SU-DHL-6 (cell line): ENCODE measurements at regions not wholly inside any gene's neighbourhood (a gene's known extent, or its start where the extent isn't known, plus 50 kb on each side); places are given as distances from the start of the nearest gene placed in this dataset.

ENCODE experiments used
- H2AFZ ChIP-seq: fragments of 200-600 bp; sonication (generic); 2 replicates; pipeline ENCODE4 v1.6.1; 2014; ENCODE audit warnings: low read depth, mild to moderate bottlenecking, moderate library complexity, mixed read lengths, antibody characterized with exemption, low read length; ENCODE audit not compliant: severe bottlenecking
- H3F3A ChIP-seq: fragments of 200-600 bp; shearing (Covaris generic); 2 replicates; pipeline ENCODE4 v1.6.0; 2016; ENCODE audit warnings: antibody characterized with exemption, mild to moderate bottlenecking; ENCODE audit not compliant: insufficient read depth
- H3K27ac ChIP-seq: fragments of 200-600 bp; sonication (generic); 2 replicates; pipeline ENCODE4 v1.5.1; 2016; ENCODE audit warnings: low read depth, mild to moderate bottlenecking, low read length, moderate library complexity, mixed read lengths
- H3K27me3 ChIP-seq: fragments of 200-600 bp; sonication (generic), shearing (Covaris generic); 2 replicates; pipeline ENCODE4 v1.6.0; 2014; ENCODE audit warnings: mild to moderate bottlenecking, low read length
- H3K36me3 ChIP-seq: fragments of 200-600 bp; sonication (generic); 2 replicates; pipeline ENCODE4 v1.6.1; 2014; ENCODE audit warnings: mild to moderate bottlenecking, low read length, mixed read lengths
- H3K4me2 ChIP-seq: fragments of 300-600, 200-600 bp; shearing (Covaris generic), sonication (generic); 2 replicates; pipeline ENCODE4 v1.6.0; 2014; ENCODE audit warnings: low read length, low read depth, mild to moderate bottlenecking; ENCODE audit not compliant: poor library complexity, severe bottlenecking
- H3K4me3 ChIP-seq: fragments of 200-600 bp; sonication (generic); 2 replicates; pipeline ENCODE4 v1.5.1; 2014; ENCODE audit warnings: antibody characterized with exemption, low read length, mild to moderate bottlenecking, mixed read lengths; ENCODE audit not compliant: insufficient read depth, poor library complexity, severe bottlenecking
- H3K79me2 ChIP-seq: fragments of 200-600 bp; sonication (generic); 2 replicates; pipeline ENCODE4 v1.6.1; 2014; ENCODE audit warnings: mild to moderate bottlenecking, low read length, moderate library complexity; ENCODE audit not compliant: insufficient read depth
- H3K9ac ChIP-seq: fragments of 200-600 bp; sonication (generic); 2 replicates; pipeline ENCODE4 v1.7.0; 2014; ENCODE audit warnings: mild to moderate bottlenecking, low read length
- H3K9me2 ChIP-seq: fragments of 200-600 bp; sonication (generic); replicated peaks from 2 replicates; pipeline ENCODE4 v1.6.1; 2014; ENCODE audit warnings: low read length; ENCODE audit not compliant: insufficient read depth
- H3K9me3 ChIP-seq: fragments of 200-600 bp; sonication (generic); 2 replicates; pipeline ENCODE4 v1.6.1; 2014; ENCODE audit warnings: low read length, mixed read lengths; ENCODE audit not compliant: insufficient read depth
- H4K20me1 ChIP-seq: fragments of 200-600 bp; sonication (generic); 2 replicates; pipeline ENCODE4 v1.6.1; 2014; ENCODE audit warnings: low read depth, mild to moderate bottlenecking, antibody characterized with exemption, low read length, moderate library complexity, mixed read lengths
- CTCF ChIP-seq: fragments of 200-600 bp; sonication (generic); IDR thresholded peaks from one replicate; pipeline ENCODE4 v1.5.1; 2017; ENCODE audit warnings: antibody characterized with exemption, mild to moderate bottlenecking, low read length, moderate library complexity; ENCODE audit not compliant: insufficient read depth, poor library complexity, severe bottlenecking
- EZH2phosphoT487 ChIP-seq: fragments of 200-600 bp; sonication (generic), shearing (Covaris generic); conservative IDR thresholded peaks from 2 replicates; pipeline ENCODE4 v1.6.1; 2018; ENCODE audit warnings: mild to moderate bottlenecking, antibody characterized with exemption, low read length, moderate library complexity, mixed read lengths

GRCh38 chr9:106726070-106726815 lies 136.7 kb upstream of the ZNF462 start:
- Histone ChIP-seq H3K27ac (no peak overlapping the region), H3K4me2 (no peak overlapping the region), H3K9me2 (no peaks in the 10 kb centered on the region), H3K27me3 (no peaks in the 10 kb centered on the region), H3K9ac (no peak overlapping the region), H3K36me3 (no peaks in the 10 kb centered on the region), H3F3A (no peaks in the 10 kb centered on the region), H3K9me3 (no peaks in the 10 kb centered on the region), H3K4me3 (no peak overlapping the region), H2AFZ (no peak overlapping the region), H3K79me2 (no peaks in the 10 kb centered on the region), H4K20me1 (no peaks in the 10 kb centered on the region)
- TF ChIP-seq CTCF (no peak), EZH2phosphoT487 (no peak)

GRCh38 chr9:106727969-106728368 lies 135.0 kb upstream of the ZNF462 start:
- H3K36me3 ChIP-seq: no peaks in the 10 kb centered on the region
- no peaks in the 10 kb centered on the region for H3K79me2 ChIP-seq
- H3K9me3 ChIP-seq: no peaks in the 10 kb centered on the region
- TF ChIP-seq EZH2phosphoT487 (no peak), CTCF (no peak)
- H3K9me2 ChIP-seq: no peaks in the 10 kb centered on the region
- H2AFZ ChIP-seq: no peak overlapping the region
- no peaks in the 10 kb centered on the region for H4K20me1 ChIP-seq
- no peak overlapping the region for H3K4me3 ChIP-seq
- H3F3A ChIP-seq: no peaks in the 10 kb centered on the region
- no peaks in the 10 kb centered on the region for H3K27me3 ChIP-seq
- no peak overlapping the region for H3K27ac ChIP-seq
- no peak overlapping the region for H3K9ac ChIP-seq
- no peak overlapping the region for H3K4me2 ChIP-seq

- Histone ChIP-seq H3K4me2 (no peak overlapping the region), H4K20me1 (no peaks in the 10 kb centered on the region), H3K9me3 (no peaks in the 10 kb centered on the region), H3F3A (no peaks in the 10 kb centered on the region), H2AFZ (no peak overlapping the region), H3K9ac (no peak overlapping the region), H3K27me3 (no peaks in the 10 kb centered on the region), H3K9me2 (no peaks in the 10 kb centered on the region), H3K79me2 (no peaks in the 10 kb centered on the region), H3K36me3 (no peaks in the 10 kb centered on the region), H3K4me3 (no peak overlapping the region), H3K27ac (no peak overlapping the region)
- TF ChIP-seq EZH2phosphoT487: no peak
- TF ChIP-seq CTCF: no peak
These were observed 134.1 kb upstream of the ZNF462 start for GRCh38 chr9:106728860-106729259.
